Natural killer cell (primary cell): ENCODE measurements at regions not wholly inside any gene's neighbourhood (a gene's known extent, or its start where the extent isn't known, plus 50 kb on each side); places are given as distances from the start of the nearest gene placed in this dataset.
"Not testable (repeated sequence)": the region's sequence is repeated elsewhere in the genome, so short reads cannot be mapped to it uniquely, and the experiment has no call there.

Experiments used
- ATAC-seq, 3 donors: fragments of 150-1000 bp in 2 of 3; fragments of 200-7000 bp in 1 of 3; cut with Tn5 transposase; 1 replicate in 1 of 3; 2 replicates in 2 of 3; pipeline ENCODE4 v1.10.0; 2021; ENCODE audit warnings: mild to moderate bottlenecking in 2 of 3, moderate library complexity in 2 of 3
- DNase-seq, 2 donors: peaks; one replicate each; pipeline versions ENCODE4 v3.0.0 to v3.0.0-alpha.2; 2013 to 2021; ENCODE audit warnings: mixed read lengths in 1 of 2
- H3K27ac ChIP-seq: one replicate; pipeline ENCODE4 v1.5.1; 2013; ENCODE audit warnings: mild to moderate bottlenecking, low read length
- H3K27me3 ChIP-seq: one replicate; pipeline ENCODE4 v1.6.1; 2013; ENCODE audit warnings: low read length; ENCODE audit not compliant: control insufficient read depth, insufficient read depth
- H3K36me3 ChIP-seq: one replicate; pipeline ENCODE4 v1.6.1; 2013; ENCODE audit warnings: low read length; ENCODE audit not compliant: control insufficient read depth, insufficient read depth
- H3K4me1 ChIP-seq: one replicate; pipeline ENCODE4 v1.6.1; 2013; ENCODE audit warnings: low read length; ENCODE audit not compliant: control insufficient read depth, insufficient read depth
- H3K4me3 ChIP-seq: one replicate; pipeline ENCODE4 v1.5.1; 2013; ENCODE audit warnings: low read length
- H3K9me3 ChIP-seq: one replicate; pipeline ENCODE4 v1.6.1; 2013; ENCODE audit warnings: low read length; ENCODE audit not compliant: control insufficient read depth, insufficient read depth
- H3K27ac Mint-ChIP-seq, 2 donors: one replicate each; pipeline ENCODE4 v1.8.0; 2022; ENCODE audit warnings: mild to moderate bottlenecking in 2 of 2, mixed read lengths in 2 of 2, moderate library complexity in 1 of 2
- H3K27me3 Mint-ChIP-seq, 2 donors: one replicate each; pipeline ENCODE4 v1.8.0; 2022; ENCODE audit warnings: low read depth in 2 of 2, mixed read lengths in 2 of 2
- H3K36me3 Mint-ChIP-seq: one replicate; pipeline ENCODE4 v1.8.0; 2022; ENCODE audit warnings: mixed read lengths
- H3K4me1 Mint-ChIP-seq, 2 donors: one replicate each; pipeline ENCODE4 v1.8.0; 2022; ENCODE audit warnings: mixed read lengths in 2 of 2
- H3K4me3 Mint-ChIP-seq: one replicate; pipeline ENCODE4 v1.8.0; 2022; ENCODE audit warnings: mild to moderate bottlenecking, moderate library complexity, mixed read lengths
- H3K9me3 Mint-ChIP-seq, 2 donors: one replicate each; pipeline ENCODE4 v1.8.0; 2022; ENCODE audit warnings: mixed read lengths in 2 of 2
- WGBS: methylation state at CpG from one replicate; pipeline ENCODE4 v1.1.7; 2013; ENCODE audit warnings: missing lambda C conversion rate; ENCODE audit not compliant: insufficient coverage; 5-methylcytosine and 5-hydroxymethylcytosine counted together
- intact Hi-C: fragments of 100-400 bp; cut with micrococcal nuclease; formaldehyde crosslinking; loops from one replicate; pipeline ENCODE4 v1.14.2; 2022

DNA sequence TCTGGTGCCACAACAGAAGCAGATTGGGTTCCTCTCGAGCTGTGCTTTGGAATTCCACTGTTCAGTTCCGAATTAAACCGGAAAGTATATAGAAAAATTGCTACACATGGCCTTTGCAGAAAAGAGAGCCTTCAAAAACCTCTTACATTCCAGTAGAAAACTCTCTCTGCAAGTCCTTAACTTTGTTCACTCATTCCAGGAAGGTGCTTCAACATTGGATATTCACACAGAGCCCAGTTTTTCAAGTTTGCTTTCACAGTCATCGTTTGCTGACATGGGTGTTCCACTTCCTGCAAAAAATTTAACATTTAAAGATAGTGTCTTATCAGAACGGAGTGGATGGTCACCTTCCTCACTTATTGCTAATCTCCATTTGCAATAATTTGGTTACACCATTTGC is 93.7 kb downstream of the PPIAL4C start:
- H3K4me1 Mint-ChIP-seq, ATAC-seq, intact Hi-C loops, H3K27me3 Mint-ChIP-seq, DNase-seq, H3K27ac Mint-ChIP-seq, H3K36me3 Mint-ChIP-seq, H3K27ac ChIP-seq, H3K4me3 Mint-ChIP-seq, H3K4me1 ChIP-seq, H3K9me3 Mint-ChIP-seq, H3K4me3 ChIP-seq, H3K36me3 ChIP-seq, H3K9me3 ChIP-seq, H3K27me3 ChIP-seq: not testable (repeated sequence)
- 89% methylated on average over 3 of the region's 5 CpGs for WGBS

DNA sequence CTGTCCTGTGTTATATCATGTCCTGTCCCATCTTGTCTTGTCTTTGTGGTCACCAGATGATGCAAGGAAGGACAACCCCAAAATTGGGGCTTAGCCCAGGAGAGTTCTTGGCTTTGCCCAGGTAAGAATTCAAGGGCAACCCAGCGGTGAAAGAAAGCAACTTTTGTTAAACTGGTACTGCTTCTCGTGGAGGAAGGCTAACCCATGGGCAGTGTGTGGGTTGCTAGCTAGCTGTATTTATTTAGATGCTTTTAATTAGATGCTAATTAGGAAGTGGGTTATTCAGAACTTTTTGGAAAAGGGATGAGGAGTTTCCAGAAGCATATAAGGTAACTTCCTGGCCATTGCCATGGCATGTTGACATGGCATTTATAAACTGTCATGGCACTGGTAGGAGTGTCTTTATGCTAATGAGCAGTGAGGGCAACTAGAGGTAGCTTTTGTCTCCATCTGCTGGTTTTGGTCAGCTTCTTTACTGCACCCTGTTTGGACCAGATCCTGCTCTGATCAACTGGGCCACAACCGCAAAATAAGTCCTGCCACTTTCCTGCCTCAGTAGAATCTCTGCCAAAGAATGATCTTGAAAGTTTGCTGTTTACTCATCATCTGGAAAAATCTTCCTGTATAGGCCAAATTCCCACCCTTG is 95.8 kb upstream of the FCGR1A start:
- H3K36me3 Mint-ChIP-seq, H3K36me3 ChIP-seq, H3K27me3 Mint-ChIP-seq, H3K27ac ChIP-seq, H3K9me3 ChIP-seq, DNase-seq, intact Hi-C loops, H3K9me3 Mint-ChIP-seq, H3K4me1 Mint-ChIP-seq, H3K4me3 Mint-ChIP-seq, H3K27me3 ChIP-seq, H3K27ac Mint-ChIP-seq, H3K4me3 ChIP-seq, H3K4me1 ChIP-seq: not testable (repeated sequence)
- no CpG with 5 or more reads among the region's 3 CpGs for WGBS
- ATAC-seq: peak; percentile 86 to 99 (median 97)

- H3K4me1 Mint-ChIP-seq: not testable (repeated sequence)
These were observed 91.1 kb upstream of the FCGR1A start for GRCh38 chr1:149691399-149691798.

GRCh38 chr1:149692804-149693539 is 89.5 kb upstream of the FCGR1A start:
- ATAC-seq (peak; percentile 77 to 93 (median 80)), DNase-seq (peak; percentile 15 to 54)
- H3K27me3 ChIP-seq, intact Hi-C loops, H3K9me3 Mint-ChIP-seq, H3K36me3 ChIP-seq, H3K27me3 Mint-ChIP-seq, H3K9me3 ChIP-seq, H3K4me3 ChIP-seq, H3K36me3 Mint-ChIP-seq, H3K27ac Mint-ChIP-seq, H3K4me1 Mint-ChIP-seq, H3K27ac ChIP-seq: not testable (repeated sequence)
- WGBS: 72% methylated on average over 8 of the region's 17 CpGs
- peak overlapping the region; percentile 9 for H3K4me3 Mint-ChIP-seq
- peaks cover 12% of the 10 kb centered on the region for H3K4me1 ChIP-seq

More at GRCh38 chr1:149691399-149691798, 91.1 kb upstream of the FCGR1A start:
- H3K27me3 ChIP-seq, intact Hi-C loops, H3K9me3 ChIP-seq, H3K27ac ChIP-seq, H3K4me3 ChIP-seq, H3K27ac Mint-ChIP-seq, ATAC-seq, H3K36me3 Mint-ChIP-seq, H3K36me3 ChIP-seq, DNase-seq, H3K4me3 Mint-ChIP-seq, H3K9me3 Mint-ChIP-seq, H3K27me3 Mint-ChIP-seq: not testable (repeated sequence)
- 100% methylated on average over 3 of the region's 6 CpGs for WGBS
- H3K4me1 ChIP-seq: peaks cover 12% of the 10 kb centered on the region

- H3K27me3 ChIP-seq, H3K9me3 ChIP-seq, H3K4me3 ChIP-seq, DNase-seq, H3K36me3 Mint-ChIP-seq, H3K27ac ChIP-seq, H3K27ac Mint-ChIP-seq, H3K36me3 ChIP-seq, H3K27me3 Mint-ChIP-seq, H3K9me3 Mint-ChIP-seq, H3K4me1 Mint-ChIP-seq, intact Hi-C loops, ATAC-seq, H3K4me3 Mint-ChIP-seq: not testable (repeated sequence)
- WGBS: no CpG with 5 or more reads among the region's 3 CpGs
- peaks cover 12% of the 10 kb centered on the region for H3K4me1 ChIP-seq
These were observed 87.4 kb upstream of the FCGR1A start for GRCh38 chr1:149695066-149695465.

GRCh38 chr1:149700220-149700619 is 82.3 kb upstream of the FCGR1A start:
- H3K4me3 ChIP-seq, H3K4me3 Mint-ChIP-seq, H3K4me1 Mint-ChIP-seq, H3K9me3 Mint-ChIP-seq, H3K27ac Mint-ChIP-seq, H3K36me3 ChIP-seq, DNase-seq, H3K9me3 ChIP-seq, H3K27me3 Mint-ChIP-seq, H3K36me3 Mint-ChIP-seq, H3K27ac ChIP-seq, ATAC-seq, intact Hi-C loops, H3K27me3 ChIP-seq, H3K4me1 ChIP-seq: not testable (repeated sequence)
- no CpG with 5 or more reads among the region's 24 CpGs for WGBS

DNA sequence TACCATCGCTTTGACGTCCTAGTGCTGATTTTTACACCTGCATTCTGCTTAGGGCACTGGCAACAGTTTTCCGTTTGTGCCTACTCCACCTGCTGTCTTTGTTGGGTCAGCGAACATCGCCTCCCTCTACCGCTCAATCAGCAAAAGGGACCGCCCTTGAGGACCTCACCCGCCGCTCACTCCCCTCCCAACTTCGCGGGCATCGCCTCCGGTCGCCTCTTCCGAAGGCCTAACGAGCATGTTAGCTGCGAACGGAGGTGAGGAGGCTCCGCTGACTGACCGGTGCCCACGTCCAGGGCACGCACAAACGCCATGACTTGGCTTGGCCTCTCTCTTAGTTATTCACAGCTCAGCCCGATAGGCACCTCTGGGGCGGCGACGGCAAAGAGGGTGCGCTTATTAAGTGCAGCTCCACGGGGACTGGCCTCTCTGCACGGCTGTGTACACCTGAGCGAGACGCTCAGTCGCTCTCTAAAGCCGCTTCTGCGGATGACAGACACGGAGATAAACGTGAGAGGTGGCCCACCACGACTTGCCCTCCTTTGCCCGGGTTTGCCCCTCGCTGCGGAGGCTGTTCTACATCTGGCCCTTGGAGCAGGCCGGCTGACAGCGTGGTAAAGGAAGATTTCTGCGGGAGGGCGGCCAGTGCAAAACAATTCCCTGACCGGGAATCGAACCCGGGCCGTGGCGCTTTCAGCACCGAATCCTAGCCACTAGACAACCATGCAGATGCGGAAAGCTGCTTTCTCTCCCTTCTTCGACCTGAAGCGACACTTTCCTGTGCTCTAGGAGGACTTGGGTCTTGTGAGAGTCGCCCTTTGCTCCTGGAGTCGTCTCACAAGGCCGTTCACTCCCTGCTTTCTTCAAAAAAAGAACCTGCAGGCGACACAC is 81.6 kb upstream of the FCGR1A start:
- H3K27me3 Mint-ChIP-seq, H3K27me3 ChIP-seq, H3K27ac Mint-ChIP-seq, H3K4me3 Mint-ChIP-seq, H3K36me3 ChIP-seq, DNase-seq, H3K4me3 ChIP-seq, H3K27ac ChIP-seq, H3K4me1 Mint-ChIP-seq, H3K4me1 ChIP-seq, H3K36me3 Mint-ChIP-seq, intact Hi-C loops, H3K9me3 ChIP-seq, H3K9me3 Mint-ChIP-seq: not testable (repeated sequence)
- ATAC-seq: peak; percentile 47 to 61 (median 49)
- no CpG with 5 or more reads among the region's 58 CpGs for WGBS
